Astrocyte of the spinal cord (primary cell): ENCODE measurements at regions not wholly inside any gene's neighbourhood (a gene's known extent, or its start where the extent isn't known, plus 50 kb on each side); places are given as distances from the start of the nearest gene placed in this dataset.

Experiments
- DNase-seq: peaks from one replicate; pipeline ENCODE4 v3.0.0; 2011; ENCODE audit warnings: low read depth, low spot score
- H3K4me3 ChIP-seq: 2 replicates; pipeline ENCODE4 v1.5.1; 2011; ENCODE audit warnings: low read depth, mild to moderate bottlenecking, low read length, moderate library complexity
- in situ Hi-C: cut with HindIII; loops from 2 replicates; pipeline ENCODE4 v1.10.0; 2017; ENCODE audit warnings: low sequenced_read_pairs
- TF ChIP-seq, protein P1 (sequence below): IDR thresholded peaks from 2 replicates; pipeline ENCODE4 v1.5.1; 2012; ENCODE audit warnings: low read depth, mild to moderate bottlenecking, low read length, inconsistent platforms

DNA sequence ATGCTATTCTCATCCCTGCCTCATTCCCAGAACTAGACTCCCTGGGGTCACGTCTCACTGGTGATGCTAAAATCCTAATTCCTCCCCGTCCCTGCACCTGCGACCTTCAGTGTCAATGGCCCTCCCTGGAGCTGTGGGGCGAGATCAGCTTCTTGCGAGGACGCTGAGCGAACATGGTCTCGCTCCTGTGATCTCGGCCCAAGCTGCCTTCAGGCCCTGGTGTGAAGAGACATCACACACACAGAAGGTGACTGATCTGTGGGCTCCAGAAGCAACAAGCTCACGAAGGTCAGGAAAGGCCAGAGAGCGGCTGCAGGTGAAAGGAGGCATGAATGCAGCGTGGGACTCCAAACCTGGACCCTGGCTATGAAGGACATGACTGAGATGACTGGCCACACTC lies 139.5 kb upstream of the CST7 start:
- in situ Hi-C loops, result no loop called here
- no peak for DNase-seq
- no peak overlapping the region for H3K4me3 ChIP-seq
- TF ChIP-seq, protein P1, sequence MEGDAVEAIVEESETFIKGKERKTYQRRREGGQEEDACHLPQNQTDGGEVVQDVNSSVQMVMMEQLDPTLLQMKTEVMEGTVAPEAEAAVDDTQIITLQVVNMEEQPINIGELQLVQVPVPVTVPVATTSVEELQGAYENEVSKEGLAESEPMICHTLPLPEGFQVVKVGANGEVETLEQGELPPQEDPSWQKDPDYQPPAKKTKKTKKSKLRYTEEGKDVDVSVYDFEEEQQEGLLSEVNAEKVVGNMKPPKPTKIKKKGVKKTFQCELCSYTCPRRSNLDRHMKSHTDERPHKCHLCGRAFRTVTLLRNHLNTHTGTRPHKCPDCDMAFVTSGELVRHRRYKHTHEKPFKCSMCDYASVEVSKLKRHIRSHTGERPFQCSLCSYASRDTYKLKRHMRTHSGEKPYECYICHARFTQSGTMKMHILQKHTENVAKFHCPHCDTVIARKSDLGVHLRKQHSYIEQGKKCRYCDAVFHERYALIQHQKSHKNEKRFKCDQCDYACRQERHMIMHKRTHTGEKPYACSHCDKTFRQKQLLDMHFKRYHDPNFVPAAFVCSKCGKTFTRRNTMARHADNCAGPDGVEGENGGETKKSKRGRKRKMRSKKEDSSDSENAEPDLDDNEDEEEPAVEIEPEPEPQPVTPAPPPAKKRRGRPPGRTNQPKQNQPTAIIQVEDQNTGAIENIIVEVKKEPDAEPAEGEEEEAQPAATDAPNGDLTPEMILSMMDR, result no peak

DNA sequence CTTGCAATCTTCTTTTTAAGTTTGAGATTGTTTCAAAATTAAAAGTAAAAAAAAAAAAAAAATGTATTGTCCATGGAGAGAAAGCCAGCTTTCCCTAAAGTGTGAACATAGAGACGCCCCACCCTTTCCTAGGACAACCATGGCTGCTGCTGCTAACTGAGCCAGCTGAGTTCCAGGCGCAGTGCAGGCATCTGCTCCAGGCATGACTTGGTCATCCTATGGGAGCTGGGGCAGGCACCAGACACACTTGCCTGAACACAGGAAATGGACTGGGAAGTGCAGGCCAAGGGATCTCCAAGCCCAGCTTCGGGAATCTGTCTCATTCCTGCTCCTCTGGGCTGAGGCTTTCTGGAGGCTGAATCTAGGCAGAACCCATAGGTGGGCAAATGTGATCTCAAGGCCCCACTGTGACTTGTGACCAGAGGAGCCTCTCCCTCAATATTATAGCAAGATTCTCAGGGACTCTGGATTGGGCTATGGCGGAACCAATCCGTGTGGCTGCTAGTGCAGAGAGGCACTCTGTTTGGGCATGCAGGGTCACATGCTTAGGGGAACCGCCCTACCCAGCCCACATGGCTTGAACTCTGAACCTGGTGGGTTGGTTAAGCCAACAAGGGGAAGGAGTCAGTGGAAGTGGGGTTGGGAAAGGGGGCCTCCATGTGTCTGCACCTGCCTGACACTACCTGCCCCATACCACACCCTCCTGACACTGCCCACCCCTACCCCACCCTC lies 138.2 kb upstream of the CST7 start:
- in situ Hi-C loops, result no loop called here
- DNase-seq, result no peak
- TF ChIP-seq, protein P1, result no peak
- no peak overlapping the region for H3K4me3 ChIP-seq

DNA sequence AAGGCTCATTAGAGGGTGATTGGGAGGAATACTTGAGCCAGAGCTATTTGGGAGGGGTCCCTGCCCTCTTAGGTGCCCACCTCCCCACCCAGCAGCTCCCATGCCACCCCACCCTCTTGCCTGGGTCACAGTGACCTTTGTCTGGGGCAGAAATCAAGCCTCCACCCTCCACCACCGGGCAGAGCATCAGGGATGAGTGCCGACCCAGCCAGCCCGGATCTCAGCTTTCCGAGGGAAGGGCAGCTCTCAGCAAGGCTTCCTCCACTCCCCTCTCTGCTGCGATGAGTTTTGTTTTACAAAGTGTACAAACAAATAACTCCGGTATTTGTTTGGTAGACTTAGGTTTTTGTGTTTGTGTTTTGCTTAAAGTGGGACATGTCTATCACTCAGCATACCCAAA lies 136.7 kb upstream of the CST7 start:
- TF ChIP-seq, protein P1, result no peak
- H3K4me3 ChIP-seq, result no peak overlapping the region
- in situ Hi-C loops, result no loop called here
- DNase-seq, result no peak

DNA sequence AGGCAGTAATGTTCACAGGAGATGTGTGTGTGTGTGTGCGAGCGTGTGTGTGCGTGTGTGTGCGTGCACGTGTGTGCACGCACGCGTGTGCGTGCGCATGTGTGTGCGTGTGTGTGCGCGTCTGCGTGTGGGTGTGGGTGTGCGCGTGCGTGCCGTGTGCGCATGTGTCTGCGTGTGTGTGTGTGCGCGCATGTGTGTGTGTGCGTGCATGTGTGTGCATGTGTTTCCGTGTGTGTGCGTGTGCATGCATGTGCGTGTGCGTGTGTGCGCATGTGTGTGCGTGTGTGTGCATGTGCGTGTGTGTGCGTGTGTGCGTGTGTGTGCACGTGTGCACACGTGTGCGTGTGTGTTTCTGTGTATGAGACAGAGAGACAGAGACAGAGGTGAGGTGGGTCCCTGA lies 136.0 kb upstream of the CST7 start:
- in situ Hi-C loops, result no loop called here
- DNase-seq, result no peak
- H3K4me3 ChIP-seq, result no peak overlapping the region
- TF ChIP-seq, protein P1, result no peak

DNA sequence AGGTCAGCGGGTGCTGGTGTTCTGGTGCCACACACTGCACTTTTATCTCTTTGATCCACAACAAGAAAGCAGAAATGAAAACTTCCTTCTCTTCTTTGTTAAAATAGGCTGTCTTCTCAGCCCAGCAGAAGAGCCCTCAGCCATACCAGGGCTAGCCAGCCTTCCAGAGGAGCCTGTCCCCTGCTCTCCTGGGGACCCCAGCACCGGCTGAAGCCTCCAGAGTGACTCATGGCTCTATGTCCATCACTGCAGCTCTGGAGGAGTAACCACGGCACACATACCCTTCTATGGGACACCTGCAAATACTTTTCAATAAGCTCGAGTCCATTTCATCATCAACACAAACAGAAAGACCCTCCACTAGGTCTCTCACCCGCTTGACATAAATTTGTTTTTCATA lies 135.6 kb upstream of the CST7 start:
- H3K4me3 ChIP-seq, result no peak overlapping the region
- no peak for DNase-seq
- TF ChIP-seq, protein P1, result no peak
- in situ Hi-C loops, result no loop called here

DNA sequence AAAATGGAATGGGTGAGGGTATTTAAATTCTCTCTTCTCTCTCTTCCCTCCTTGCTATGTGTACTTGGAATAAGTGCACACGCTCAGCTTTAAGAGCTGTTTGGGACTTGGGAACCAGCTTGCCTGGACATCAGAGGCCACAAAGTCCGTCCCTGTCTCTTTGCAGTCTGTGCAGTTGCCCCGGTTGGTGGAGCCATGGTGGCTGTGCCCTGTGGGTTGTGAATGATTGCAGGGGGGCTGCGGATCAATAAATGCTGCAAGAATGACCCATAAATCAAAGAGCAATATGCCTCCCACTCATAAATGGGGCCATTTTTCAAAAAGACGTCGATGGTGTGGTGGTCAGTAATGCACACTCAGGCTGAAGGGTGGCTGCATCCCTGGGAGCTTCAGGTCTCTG lies 135.1 kb upstream of the CST7 start:
- TF ChIP-seq, protein P1, result no peak

More for the DNA sequence above, 135.1 kb upstream of the CST7 start:
- in situ Hi-C loops, result no loop called here
- H3K4me3 ChIP-seq, result no peak overlapping the region
- no peak for DNase-seq
